ENCODE measurements at regions not wholly inside any gene's neighbourhood (a gene's known extent, or its start where the extent isn't known, plus 50 kb on each side); places are given as distances from the start of the nearest gene placed in this dataset.

DNA sequence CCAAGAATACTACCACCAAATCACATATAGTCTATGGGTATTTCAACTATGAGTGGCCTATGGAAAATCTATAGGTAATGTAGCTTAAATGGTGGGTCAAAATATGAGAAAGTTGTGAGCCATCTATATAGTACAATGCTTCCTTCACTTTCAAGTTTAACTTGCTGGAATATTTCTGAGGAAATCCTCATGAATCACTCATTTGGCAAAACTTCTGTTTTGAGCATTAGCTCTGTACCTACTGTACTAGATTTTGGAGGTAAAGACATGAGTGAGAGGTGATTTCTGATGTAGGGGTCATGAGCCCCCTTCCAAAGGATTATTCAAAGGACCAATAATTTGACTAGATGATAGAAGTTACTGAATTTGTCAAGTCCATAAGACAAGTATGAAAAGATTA is 80.6 kb upstream of the DAB2 start:
- Histone ChIP-seq H3K36me3 (ENCODE audit: control insufficient read depth, insufficient read depth, low read length) (no peaks in the 10 kb centered on the region), H3K27ac (ENCODE audit: insufficient read depth, low read length, poor library complexity, severe bottlenecking) (no peak overlapping the region), H3K4me1 (ENCODE audit: control insufficient read depth, insufficient read depth, low read length, poor library complexity, severe bottlenecking) (no peaks in the 10 kb centered on the region), H3K9me3 (ENCODE audit: control insufficient read depth, low read length) (no peaks in the 10 kb centered on the region), H3K27me3 (replicated peaks; ENCODE audit: control insufficient read depth, insufficient read depth, low read length, poor library complexity, severe bottlenecking) (no peaks in the 10 kb centered on the region), H3K4me3 (ENCODE audit: insufficient read depth, low read depth, low read length, poor library complexity, severe bottlenecking) (no peak overlapping the region)
- no peak for DNase-seq

DNA sequence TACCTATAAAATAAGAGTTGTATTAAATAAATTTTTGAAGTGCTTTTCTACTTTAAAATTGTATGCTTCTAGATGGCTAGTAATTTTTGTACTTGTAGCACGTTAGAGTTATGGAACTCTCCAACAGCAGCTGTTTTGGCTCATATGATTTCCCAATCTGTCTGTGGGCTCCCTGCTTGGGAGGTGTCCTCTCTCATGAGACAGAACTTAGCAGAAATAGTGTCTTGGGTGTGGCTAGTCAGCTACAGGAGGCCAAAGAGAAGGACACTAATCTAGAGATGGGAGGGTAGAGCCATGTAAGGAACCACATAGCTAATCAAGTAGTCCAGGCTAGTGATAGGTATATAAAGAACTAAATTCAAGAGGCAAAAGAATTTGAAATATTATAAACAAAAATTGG is 78.4 kb upstream of the DAB2 start:
- Histone ChIP-seq H3K36me3 (ENCODE audit: control insufficient read depth, insufficient read depth, low read length) (no peaks in the 10 kb centered on the region), H3K9me3 (ENCODE audit: control insufficient read depth, low read length) (no peaks in the 10 kb centered on the region), H3K4me3 (ENCODE audit: insufficient read depth, low read depth, low read length, poor library complexity, severe bottlenecking) (no peak overlapping the region), H3K27ac (ENCODE audit: insufficient read depth, low read length, poor library complexity, severe bottlenecking) (no peak overlapping the region), H3K27me3 (replicated peaks; ENCODE audit: control insufficient read depth, insufficient read depth, low read length, poor library complexity, severe bottlenecking) (no peaks in the 10 kb centered on the region), H3K4me1 (ENCODE audit: control insufficient read depth, insufficient read depth, low read length, poor library complexity, severe bottlenecking) (no peaks in the 10 kb centered on the region)
- no peak for DNase-seq

DNA sequence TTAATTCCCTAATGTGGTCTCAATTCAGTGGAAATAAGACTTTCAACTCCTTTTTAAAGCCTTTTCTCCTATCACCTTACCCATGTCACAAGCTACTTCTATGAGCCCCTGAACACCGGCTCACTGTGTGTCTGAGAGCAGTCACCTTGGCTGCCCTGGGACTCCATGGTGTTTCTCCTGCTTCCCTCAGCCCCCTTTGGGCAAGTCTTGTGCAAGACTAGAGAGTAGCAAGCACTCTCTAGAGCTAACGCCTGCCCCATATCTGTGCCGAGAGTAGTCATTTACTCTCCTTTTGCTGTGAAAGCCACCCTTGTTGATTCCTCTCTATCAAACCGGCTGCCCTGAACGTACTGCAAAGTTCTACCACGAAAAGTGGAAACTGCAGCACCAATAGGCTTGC is 77.9 kb upstream of the DAB2 start:
- Histone ChIP-seq H3K27me3 (replicated peaks; ENCODE audit: control insufficient read depth, insufficient read depth, low read length, poor library complexity, severe bottlenecking) (no peaks in the 10 kb centered on the region), H3K9me3 (ENCODE audit: control insufficient read depth, low read length) (no peaks in the 10 kb centered on the region), H3K27ac (ENCODE audit: insufficient read depth, low read length, poor library complexity, severe bottlenecking) (no peak overlapping the region), H3K4me3 (ENCODE audit: insufficient read depth, low read depth, low read length, poor library complexity, severe bottlenecking) (no peak overlapping the region), H3K4me1 (ENCODE audit: control insufficient read depth, insufficient read depth, low read length, poor library complexity, severe bottlenecking) (no peaks in the 10 kb centered on the region), H3K36me3 (ENCODE audit: control insufficient read depth, insufficient read depth, low read length) (no peaks in the 10 kb centered on the region)
- DNase-seq = no peak

DNA sequence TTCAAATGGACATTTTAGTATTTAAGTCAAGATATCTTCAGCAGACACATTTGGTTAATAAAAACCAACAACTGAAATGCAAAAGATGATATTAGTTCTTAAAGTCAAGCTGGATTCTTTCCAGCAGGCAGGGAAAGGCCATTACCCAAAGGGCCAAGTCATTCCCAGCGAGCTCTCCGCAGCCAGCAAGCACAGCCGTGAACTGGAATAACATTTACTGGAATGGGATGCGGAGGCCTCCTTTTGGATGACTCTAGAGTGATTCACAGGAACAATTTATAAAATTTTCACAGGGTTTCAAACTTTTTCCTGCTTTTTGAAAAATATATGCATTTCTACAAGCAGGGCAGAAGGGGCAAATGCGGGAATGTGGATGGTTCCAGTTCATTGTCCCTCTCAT is 76.6 kb upstream of the DAB2 start:
- H3K27ac ChIP-seq (ENCODE audit: insufficient read depth, low read length, poor library complexity, severe bottlenecking) = no peak overlapping the region
- H3K27me3 ChIP-seq (replicated peaks; ENCODE audit: control insufficient read depth, insufficient read depth, low read length, poor library complexity, severe bottlenecking) = no peaks in the 10 kb centered on the region
- no peaks in the 10 kb centered on the region for H3K4me1 ChIP-seq (ENCODE audit: control insufficient read depth, insufficient read depth, low read length, poor library complexity, severe bottlenecking)
- H3K36me3 ChIP-seq (ENCODE audit: control insufficient read depth, insufficient read depth, low read length) = no peaks in the 10 kb centered on the region
- DNase-seq = no peak
- H3K9me3 ChIP-seq (ENCODE audit: control insufficient read depth, low read length) = no peaks in the 10 kb centered on the region
- no peak overlapping the region for H3K4me3 ChIP-seq (ENCODE audit: insufficient read depth, low read depth, low read length, poor library complexity, severe bottlenecking)

DNA sequence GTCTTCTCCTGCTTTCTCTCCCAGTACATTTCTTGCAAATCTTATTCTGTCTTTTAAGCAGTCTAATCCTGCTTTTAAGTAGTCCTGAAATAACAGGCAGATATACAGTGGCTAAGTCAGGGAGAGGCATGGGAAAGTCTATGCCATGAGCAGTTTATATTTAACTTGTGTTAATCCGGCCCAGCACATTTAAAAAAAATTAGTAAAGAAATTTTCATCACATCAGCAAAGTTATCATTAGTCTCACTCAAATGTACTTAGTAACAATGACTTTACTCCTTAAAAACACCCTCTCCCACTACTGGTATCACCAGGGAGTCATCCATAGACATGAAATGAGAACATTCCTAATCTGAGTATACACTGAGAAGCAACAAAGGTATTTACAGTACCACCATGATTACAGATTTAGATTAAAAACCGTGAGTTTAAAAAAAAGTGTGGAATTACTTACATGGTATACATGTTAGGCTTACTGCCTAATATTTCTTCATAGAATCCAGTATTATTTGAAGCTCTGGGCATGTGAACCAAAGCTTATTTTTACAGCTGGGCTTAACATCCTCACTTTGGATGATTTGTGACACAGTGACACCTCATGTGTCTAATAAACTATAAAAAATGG is 75.9 kb upstream of the DAB2 start:
- Histone ChIP-seq H3K4me1 (ENCODE audit: control insufficient read depth, insufficient read depth, low read length, poor library complexity, severe bottlenecking) (no peaks in the 10 kb centered on the region), H3K27ac (ENCODE audit: insufficient read depth, low read length, poor library complexity, severe bottlenecking) (no peak overlapping the region), H3K36me3 (ENCODE audit: control insufficient read depth, insufficient read depth, low read length) (no peaks in the 10 kb centered on the region), H3K4me3 (ENCODE audit: insufficient read depth, low read depth, low read length, poor library complexity, severe bottlenecking) (no peak overlapping the region), H3K9me3 (ENCODE audit: control insufficient read depth, low read length) (no peaks in the 10 kb centered on the region), H3K27me3 (replicated peaks; ENCODE audit: control insufficient read depth, insufficient read depth, low read length, poor library complexity, severe bottlenecking) (no peaks in the 10 kb centered on the region)
- DNase-seq = no peak

DNA sequence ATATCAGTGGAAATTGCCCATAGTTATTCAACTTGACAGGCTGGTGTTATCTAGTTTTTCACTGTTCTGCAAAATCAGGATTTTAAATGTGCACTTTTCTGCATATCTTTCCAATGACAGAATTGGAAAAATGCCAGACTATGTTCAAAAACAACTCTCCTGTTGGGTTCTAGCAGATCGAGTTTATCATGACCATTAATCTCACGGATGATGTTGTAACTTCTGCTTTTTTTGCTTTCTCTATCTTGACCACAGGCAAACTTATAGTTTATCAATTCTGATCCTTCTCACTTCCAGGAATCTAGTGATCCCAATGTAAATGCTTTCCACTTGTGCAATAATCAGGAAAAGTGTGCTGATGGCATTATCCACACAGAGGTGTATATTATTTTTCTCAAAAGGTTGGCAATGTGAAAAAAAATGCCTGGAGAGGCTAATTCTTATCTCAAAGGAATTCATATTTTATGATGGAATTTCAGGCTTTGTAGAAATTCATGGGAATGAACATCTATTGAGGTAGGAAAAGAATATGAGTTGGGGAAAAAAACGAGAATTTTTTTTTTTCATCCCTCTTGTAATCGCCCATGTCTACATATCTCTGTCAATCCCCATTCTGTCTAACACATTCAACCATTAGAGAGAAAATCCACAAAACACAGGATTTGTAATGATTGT is 73.6 kb upstream of the DAB2 start:
- Histone ChIP-seq H3K4me3 (ENCODE audit: insufficient read depth, low read depth, low read length, poor library complexity, severe bottlenecking) (no peak overlapping the region), H3K27ac (ENCODE audit: insufficient read depth, low read length, poor library complexity, severe bottlenecking) (no peak overlapping the region), H3K36me3 (ENCODE audit: control insufficient read depth, insufficient read depth, low read length) (no peaks in the 10 kb centered on the region), H3K27me3 (replicated peaks; ENCODE audit: control insufficient read depth, insufficient read depth, low read length, poor library complexity, severe bottlenecking) (no peaks in the 10 kb centered on the region), H3K4me1 (ENCODE audit: control insufficient read depth, insufficient read depth, low read length, poor library complexity, severe bottlenecking) (no peaks in the 10 kb centered on the region), H3K9me3 (ENCODE audit: control insufficient read depth, low read length) (no peaks in the 10 kb centered on the region)
- DNase-seq = no peak

DNA sequence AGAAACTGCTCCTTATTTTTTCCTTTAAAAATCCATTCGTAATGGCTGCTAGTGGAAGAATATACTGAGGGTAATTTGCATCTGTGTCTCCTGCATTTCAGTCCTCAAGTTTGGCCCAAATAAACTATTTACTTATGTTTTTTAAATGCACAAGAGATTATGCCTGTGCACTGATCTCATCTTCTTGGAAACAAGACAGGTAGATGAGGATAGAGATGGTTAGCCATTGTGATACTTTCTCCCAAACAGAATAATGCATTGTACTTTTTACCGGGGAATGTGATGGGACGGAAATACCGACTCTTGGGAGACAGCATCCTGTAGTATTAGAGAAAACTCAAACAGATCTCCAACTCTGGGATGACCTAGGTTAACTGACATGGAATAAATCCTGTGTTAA is 72.5 kb upstream of the DAB2 start:
- Histone ChIP-seq H3K4me3 (ENCODE audit: insufficient read depth, low read depth, low read length, poor library complexity, severe bottlenecking) (no peak overlapping the region), H3K9me3 (ENCODE audit: control insufficient read depth, low read length) (no peaks in the 10 kb centered on the region), H3K27me3 (replicated peaks; ENCODE audit: control insufficient read depth, insufficient read depth, low read length, poor library complexity, severe bottlenecking) (no peaks in the 10 kb centered on the region), H3K27ac (ENCODE audit: insufficient read depth, low read length, poor library complexity, severe bottlenecking) (no peak overlapping the region), H3K4me1 (ENCODE audit: control insufficient read depth, insufficient read depth, low read length, poor library complexity, severe bottlenecking) (no peaks in the 10 kb centered on the region), H3K36me3 (ENCODE audit: control insufficient read depth, insufficient read depth, low read length) (no peaks in the 10 kb centered on the region)
- DNase-seq = no peak

DNA sequence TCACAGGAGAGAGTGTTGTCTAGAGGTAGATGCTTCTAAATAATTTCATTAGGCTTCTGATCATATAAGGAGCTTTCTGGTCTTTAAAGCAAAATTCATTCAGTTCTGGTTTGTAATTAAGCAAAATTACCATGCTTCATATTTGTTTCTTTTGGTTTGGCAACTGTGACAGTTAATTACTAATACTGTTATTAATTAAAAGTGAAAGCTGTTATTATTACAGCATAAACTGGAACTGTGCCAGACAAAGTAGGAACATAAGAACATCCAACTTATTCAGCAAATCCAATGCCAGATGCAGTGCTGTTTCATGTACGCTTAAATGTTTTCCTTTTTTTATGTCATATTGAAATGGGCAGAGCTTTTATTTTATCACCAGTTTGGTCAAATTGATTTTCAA is 70.4 kb upstream of the DAB2 start:
- no peak overlapping the region for H3K27ac ChIP-seq (ENCODE audit: insufficient read depth, low read length, poor library complexity, severe bottlenecking)
- no peaks in the 10 kb centered on the region for H3K27me3 ChIP-seq (replicated peaks; ENCODE audit: control insufficient read depth, insufficient read depth, low read length, poor library complexity, severe bottlenecking)
- H3K36me3 ChIP-seq (ENCODE audit: control insufficient read depth, insufficient read depth, low read length) = no peaks in the 10 kb centered on the region
- no peak overlapping the region for H3K4me3 ChIP-seq (ENCODE audit: insufficient read depth, low read depth, low read length, poor library complexity, severe bottlenecking)
- H3K9me3 ChIP-seq (ENCODE audit: control insufficient read depth, low read length) = no peaks in the 10 kb centered on the region
- DNase-seq = no peak
- no peaks in the 10 kb centered on the region for H3K4me1 ChIP-seq (ENCODE audit: control insufficient read depth, insufficient read depth, low read length, poor library complexity, severe bottlenecking)

DNA sequence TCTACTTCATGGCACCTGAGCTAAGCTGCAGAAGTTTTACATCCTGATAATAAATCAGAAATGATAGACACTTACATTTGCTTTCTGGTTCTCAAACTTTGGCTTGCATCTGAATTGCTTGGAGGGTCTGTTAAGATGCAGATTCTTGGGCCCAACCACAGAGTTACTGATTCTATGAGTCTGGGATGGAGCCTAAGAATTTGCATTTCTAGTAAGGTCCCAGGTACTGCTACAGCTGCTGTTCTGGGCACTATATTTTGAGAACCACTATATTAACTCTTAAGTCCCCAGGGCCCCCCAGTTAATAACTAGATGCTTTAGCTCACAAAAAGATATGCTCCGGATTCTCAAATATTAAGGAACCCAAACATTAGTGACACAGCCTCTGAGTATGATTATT is 69.8 kb upstream of the DAB2 start:
- Histone ChIP-seq H3K9me3 (ENCODE audit: control insufficient read depth, low read length) (no peaks in the 10 kb centered on the region), H3K4me1 (ENCODE audit: control insufficient read depth, insufficient read depth, low read length, poor library complexity, severe bottlenecking) (no peaks in the 10 kb centered on the region), H3K36me3 (ENCODE audit: control insufficient read depth, insufficient read depth, low read length) (no peaks in the 10 kb centered on the region), H3K4me3 (ENCODE audit: insufficient read depth, low read depth, low read length, poor library complexity, severe bottlenecking) (no peak overlapping the region), H3K27ac (ENCODE audit: insufficient read depth, low read length, poor library complexity, severe bottlenecking) (no peak overlapping the region), H3K27me3 (replicated peaks; ENCODE audit: control insufficient read depth, insufficient read depth, low read length, poor library complexity, severe bottlenecking) (no peaks in the 10 kb centered on the region)
- DNase-seq = no peak

DNA sequence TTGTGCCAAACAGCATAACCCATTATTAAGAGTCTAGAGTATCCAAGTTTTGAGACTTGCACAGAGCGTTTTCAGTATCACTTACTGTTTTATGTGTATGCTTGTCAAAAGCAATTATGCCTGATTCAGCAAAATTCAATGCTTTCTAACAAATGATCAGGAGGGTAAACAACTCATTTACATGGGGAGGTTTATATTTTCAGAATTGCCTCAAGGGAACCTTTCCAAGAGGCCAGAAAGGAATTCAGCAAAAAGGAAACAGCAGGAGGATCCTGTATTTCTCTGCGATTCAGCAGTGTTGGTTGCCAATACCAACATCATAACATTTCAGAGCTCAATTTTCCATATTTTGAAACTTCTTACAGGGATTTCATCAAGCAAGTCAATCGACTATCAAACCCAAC is 69.3 kb upstream of the DAB2 start:
- Histone ChIP-seq H3K4me1 (ENCODE audit: control insufficient read depth, insufficient read depth, low read length, poor library complexity, severe bottlenecking) (no peaks in the 10 kb centered on the region), H3K4me3 (ENCODE audit: insufficient read depth, low read depth, low read length, poor library complexity, severe bottlenecking) (no peak overlapping the region), H3K9me3 (ENCODE audit: control insufficient read depth, low read length) (no peaks in the 10 kb centered on the region), H3K27ac (ENCODE audit: insufficient read depth, low read length, poor library complexity, severe bottlenecking) (no peak overlapping the region), H3K27me3 (replicated peaks; ENCODE audit: control insufficient read depth, insufficient read depth, low read length, poor library complexity, severe bottlenecking) (no peaks in the 10 kb centered on the region), H3K36me3 (ENCODE audit: control insufficient read depth, insufficient read depth, low read length) (no peaks in the 10 kb centered on the region)
- DNase-seq = no peak

Data from effector memory CD4-positive, alpha-beta T cell (primary cell).